ENCODE measurements at regions not wholly inside any gene's neighbourhood (a gene's known extent, or its start where the extent isn't known, plus 50 kb on each side); places are given as distances from the start of the nearest gene placed in this dataset.

DNA sequence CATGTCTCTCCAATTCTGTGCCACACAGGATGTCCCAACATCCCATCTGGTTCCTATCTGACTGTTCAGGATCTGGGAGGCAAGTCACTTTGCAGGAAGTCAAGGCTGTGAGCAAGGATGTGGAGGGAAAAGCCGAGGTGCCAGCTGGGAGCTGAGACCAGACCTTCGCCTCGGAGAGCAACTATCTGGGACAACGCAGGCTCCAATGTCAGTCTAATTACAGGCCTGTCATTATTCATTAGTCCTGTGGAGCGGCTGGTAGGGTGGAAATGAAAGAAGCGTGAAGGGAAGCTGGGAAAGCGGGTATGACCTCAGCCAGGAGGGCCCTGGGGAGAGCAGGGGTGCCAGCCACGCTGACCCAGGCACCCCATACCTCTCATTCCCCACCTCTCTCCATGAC, 147.3 kb downstream of the UNC5CL start:
- 76 to 88% methylated on average over 8 of the region's 8 CpGs for WGBS, 2 donors

DNA sequence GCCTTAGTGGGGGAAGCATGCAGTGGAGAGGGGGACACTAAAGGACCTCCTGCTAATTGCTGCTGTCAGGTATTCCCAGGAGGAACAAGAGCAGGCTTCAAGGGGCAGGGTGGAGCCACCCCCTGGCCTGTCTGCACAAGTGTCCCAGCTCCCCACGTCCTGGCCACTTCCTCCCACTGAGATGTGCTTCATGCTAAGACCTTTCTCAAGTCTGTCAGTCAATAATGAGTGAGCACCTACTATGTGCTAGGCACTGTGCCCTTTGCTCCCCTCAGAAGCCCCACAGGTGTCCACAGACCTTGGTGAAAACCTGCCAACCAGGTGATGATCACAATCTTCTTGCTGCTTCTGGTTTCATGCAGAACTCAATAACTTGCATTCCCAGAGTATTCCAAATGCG, 147.9 kb downstream of the UNC5CL start:
- no peak for ATAC-seq (ENCODE audit: insufficient read depth, low FRiP score)
- TF ChIP-seq, protein P1, sequence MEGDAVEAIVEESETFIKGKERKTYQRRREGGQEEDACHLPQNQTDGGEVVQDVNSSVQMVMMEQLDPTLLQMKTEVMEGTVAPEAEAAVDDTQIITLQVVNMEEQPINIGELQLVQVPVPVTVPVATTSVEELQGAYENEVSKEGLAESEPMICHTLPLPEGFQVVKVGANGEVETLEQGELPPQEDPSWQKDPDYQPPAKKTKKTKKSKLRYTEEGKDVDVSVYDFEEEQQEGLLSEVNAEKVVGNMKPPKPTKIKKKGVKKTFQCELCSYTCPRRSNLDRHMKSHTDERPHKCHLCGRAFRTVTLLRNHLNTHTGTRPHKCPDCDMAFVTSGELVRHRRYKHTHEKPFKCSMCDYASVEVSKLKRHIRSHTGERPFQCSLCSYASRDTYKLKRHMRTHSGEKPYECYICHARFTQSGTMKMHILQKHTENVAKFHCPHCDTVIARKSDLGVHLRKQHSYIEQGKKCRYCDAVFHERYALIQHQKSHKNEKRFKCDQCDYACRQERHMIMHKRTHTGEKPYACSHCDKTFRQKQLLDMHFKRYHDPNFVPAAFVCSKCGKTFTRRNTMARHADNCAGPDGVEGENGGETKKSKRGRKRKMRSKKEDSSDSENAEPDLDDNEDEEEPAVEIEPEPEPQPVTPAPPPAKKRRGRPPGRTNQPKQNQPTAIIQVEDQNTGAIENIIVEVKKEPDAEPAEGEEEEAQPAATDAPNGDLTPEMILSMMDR (IDR thresholded peaks at IDR 0.05; ENCODE audit: control extremely low read depth, extremely low read depth): no peak
- no peaks in the 10 kb centered on the region for H3K36me3 ChIP-seq (ENCODE audit: control insufficient read depth in 4 of 4, insufficient read depth in 4 of 4, low read length in 4 of 4)
- H3K9me3 ChIP-seq (ENCODE audit: control insufficient read depth in 4 of 4, insufficient read depth in 3 of 4, low read length in 3 of 4): no peaks in the 10 kb centered on the region
- no peak overlapping the region for H3K4me3 ChIP-seq
- H3K9ac ChIP-seq (ENCODE audit: insufficient read depth in 1 of 2, low read length in 2 of 2): no peak overlapping the region
- peaks cover 0 to 12% (median 0%) of the 10 kb centered on the region in 5 donors for H3K4me1 ChIP-seq (ENCODE audit: control insufficient read depth in 5 of 5, insufficient read depth in 5 of 5, low read length in 5 of 5)
- no peak overlapping the region for H3K27ac ChIP-seq (ENCODE audit: low read depth in 1 of 2, low read length in 1 of 2)
- no peak for DNase-seq
- no peaks in the 10 kb centered on the region for H3K27me3 ChIP-seq (ENCODE audit: control insufficient read depth in 3 of 3, insufficient read depth in 3 of 3, low read length in 2 of 3)
- 76 to 81% methylated on average over 2 of the region's 2 CpGs for WGBS, 2 donors

More for the DNA sequence above, 147.3 kb downstream of the UNC5CL start:
- DNase-seq (no peak), ATAC-seq (ENCODE audit: insufficient read depth, low FRiP score) (no peak)
- H3K4me1 ChIP-seq (ENCODE audit: control insufficient read depth in 5 of 5, insufficient read depth in 5 of 5, low read length in 5 of 5): peaks cover 0 to 12% (median 0%) of the 10 kb centered on the region in 5 donors
- no peak overlapping the region for H3K27ac ChIP-seq (ENCODE audit: low read depth in 1 of 2, low read length in 1 of 2)
- H3K27me3 ChIP-seq (ENCODE audit: control insufficient read depth in 3 of 3, insufficient read depth in 3 of 3, low read length in 2 of 3): no peaks in the 10 kb centered on the region
- TF ChIP-seq, protein P1 (IDR thresholded peaks at IDR 0.05; ENCODE audit: control extremely low read depth, extremely low read depth): no peak
- no peak overlapping the region for H3K9ac ChIP-seq (ENCODE audit: insufficient read depth in 1 of 2, low read length in 2 of 2)
- no peaks in the 10 kb centered on the region for H3K36me3 ChIP-seq (ENCODE audit: control insufficient read depth in 4 of 4, insufficient read depth in 4 of 4, low read length in 4 of 4)
- H3K9me3 ChIP-seq (ENCODE audit: control insufficient read depth in 4 of 4, insufficient read depth in 3 of 4, low read length in 3 of 4): no peaks in the 10 kb centered on the region
- H3K4me3 ChIP-seq: no peak overlapping the region

DNA sequence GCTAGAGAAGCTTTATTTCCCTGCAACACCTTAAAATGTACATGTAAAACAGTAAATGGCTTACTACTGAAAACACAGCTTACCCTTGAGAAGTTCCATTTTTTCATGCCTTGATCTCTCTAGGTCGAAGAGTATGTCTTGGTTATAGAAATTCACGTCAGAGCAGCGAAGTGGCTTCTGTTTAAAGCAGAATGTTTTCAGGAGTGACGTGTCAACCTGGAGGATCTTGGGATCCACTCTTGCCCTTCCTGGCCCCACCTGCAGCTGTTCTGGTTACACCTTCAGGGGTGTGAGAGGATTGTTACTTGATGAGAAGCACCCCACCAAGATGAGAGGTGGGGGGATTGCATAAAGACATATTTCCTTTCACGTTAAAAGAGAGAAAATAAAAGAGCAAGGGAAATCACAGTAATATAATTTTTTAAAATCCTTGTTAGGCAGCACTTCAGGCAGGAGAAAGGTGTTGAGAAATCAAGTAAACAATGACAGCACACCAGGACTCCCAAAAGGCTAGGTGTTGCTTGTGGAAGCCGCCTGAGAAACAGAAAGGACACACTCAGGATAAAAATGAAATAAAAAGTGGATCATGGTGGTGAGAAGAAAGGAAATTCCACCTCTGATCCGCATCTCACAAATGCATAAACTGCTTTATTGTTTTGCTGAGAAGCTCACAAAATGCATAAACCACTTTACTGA, 149.7 kb downstream of the UNC5CL start:
- Histone ChIP-seq H3K4me3 (no peak overlapping the region), H3K9ac (ENCODE audit: insufficient read depth in 1 of 2, low read length in 2 of 2) (peak overlapping the region in 1 of 2 donors; percentile 11), H3K9me3 (ENCODE audit: control insufficient read depth in 4 of 4, insufficient read depth in 3 of 4, low read length in 3 of 4) (no peaks in the 10 kb centered on the region), H3K36me3 (ENCODE audit: control insufficient read depth in 4 of 4, insufficient read depth in 4 of 4, low read length in 4 of 4) (no peaks in the 10 kb centered on the region), H3K27me3 (ENCODE audit: control insufficient read depth in 3 of 3, insufficient read depth in 3 of 3, low read length in 2 of 3) (no peaks in the 10 kb centered on the region), H3K27ac (ENCODE audit: low read depth in 1 of 2, low read length in 1 of 2) (no peak overlapping the region), H3K4me1 (ENCODE audit: control insufficient read depth in 5 of 5, insufficient read depth in 5 of 5, low read length in 5 of 5) (peaks cover 0 to 12% (median 0%) of the 10 kb centered on the region in 5 donors)
- TF ChIP-seq, protein P1 (IDR thresholded peaks at IDR 0.05; ENCODE audit: control extremely low read depth, extremely low read depth): no peak
- 76 to 85% methylated on average over 7 of the region's 7 CpGs for WGBS, 2 donors
- no peak for DNase-seq
- ATAC-seq (ENCODE audit: insufficient read depth, low FRiP score): no peak
